ENCODE measurements at regions not wholly inside any gene's neighbourhood (a gene's known extent, or its start where the extent isn't known, plus 50 kb on each side); places are given as distances from the start of the nearest gene placed in this dataset.

DNA sequence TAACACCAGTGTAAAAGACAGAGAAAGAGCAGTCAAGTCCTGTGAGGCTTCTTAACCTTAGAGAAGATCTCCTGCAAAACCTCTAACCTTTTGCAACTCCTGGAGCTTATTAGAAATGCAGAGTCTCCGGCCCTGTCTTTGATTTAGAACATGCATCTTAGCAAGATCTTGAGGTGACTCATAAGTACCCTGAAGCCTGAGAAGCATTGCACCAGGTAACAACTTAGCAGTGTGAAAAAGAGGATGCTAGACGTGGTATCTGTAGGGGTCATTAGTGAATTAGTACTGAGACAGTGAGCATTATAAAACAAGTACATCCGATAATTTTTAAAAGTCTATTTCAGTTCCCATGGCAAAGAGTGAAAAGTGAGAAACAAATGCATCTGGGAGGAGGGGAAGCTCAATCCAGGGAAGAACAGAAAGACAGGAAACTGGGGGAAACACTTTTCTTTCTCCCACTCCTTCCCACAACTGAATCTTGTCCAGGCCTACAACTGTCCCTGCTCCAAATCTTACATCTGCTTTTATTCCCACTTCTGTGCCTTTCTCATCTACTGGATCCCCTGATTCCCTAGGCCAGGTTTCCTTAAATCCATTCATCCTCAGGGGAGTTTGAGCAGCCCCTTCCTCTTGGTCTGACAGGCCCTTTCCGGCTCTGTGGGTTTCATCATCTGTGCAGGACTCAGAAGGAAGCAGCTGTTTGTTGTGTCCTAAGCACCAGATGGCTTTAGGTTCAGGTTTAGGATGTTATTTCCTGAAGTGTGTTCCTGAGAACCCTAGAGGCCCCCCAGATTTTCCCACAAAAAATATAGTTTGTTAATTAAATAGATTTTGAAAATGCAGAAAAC, 128.1 kb upstream of the IL12A start:
- Histone ChIP-seq H3K36me3 (ENCODE audit: control insufficient read depth in 2 of 3, insufficient read depth in 3 of 3, low read length in 3 of 3) (no peaks in the 10 kb centered on the region), H3K9me3 (ENCODE audit: control insufficient read depth in 2 of 3, low read length in 3 of 3) (no peaks in the 10 kb centered on the region), H3K27me3 (ENCODE audit: control insufficient read depth in 2 of 2, insufficient read depth in 2 of 2, low read length in 2 of 2) (no peaks in the 10 kb centered on the region), H3K4me3 (ENCODE audit: low read length) (no peak overlapping the region), H3K27ac (ENCODE audit: low read depth, low read length) (no peak overlapping the region), H3K4me1 (ENCODE audit: control insufficient read depth in 2 of 2, insufficient read depth in 2 of 2, low read length in 2 of 2) (no peaks in the 10 kb centered on the region)
- Mint-ChIP-seq H3K27me3 (peaks cover 8 to 29% (median 26%) of the 10 kb centered on the region in 5 donors), H3K27ac (no peak overlapping the region), H3K4me1 (peaks cover 0 to 11% (median 4%) of the 10 kb centered on the region in 7 donors), H3K4me3 (no peak overlapping the region), H3K9me3 (no peaks in the 10 kb centered on the region), H3K36me3 (no peaks in the 10 kb centered on the region)
- POLR2A ChIA-PET = interaction anchor here (0.6 kb wide), 1 partner anchor 80 kb away, joined by 4 read pairs; no protein-coding TSS in a partner anchor
- intact Hi-C loops (cut with micrococcal nuclease) = no loop called here
- ATAC-seq (no peak), DNase-seq (no peak)
- CTCF ChIA-PET = no interaction called here

DNA sequence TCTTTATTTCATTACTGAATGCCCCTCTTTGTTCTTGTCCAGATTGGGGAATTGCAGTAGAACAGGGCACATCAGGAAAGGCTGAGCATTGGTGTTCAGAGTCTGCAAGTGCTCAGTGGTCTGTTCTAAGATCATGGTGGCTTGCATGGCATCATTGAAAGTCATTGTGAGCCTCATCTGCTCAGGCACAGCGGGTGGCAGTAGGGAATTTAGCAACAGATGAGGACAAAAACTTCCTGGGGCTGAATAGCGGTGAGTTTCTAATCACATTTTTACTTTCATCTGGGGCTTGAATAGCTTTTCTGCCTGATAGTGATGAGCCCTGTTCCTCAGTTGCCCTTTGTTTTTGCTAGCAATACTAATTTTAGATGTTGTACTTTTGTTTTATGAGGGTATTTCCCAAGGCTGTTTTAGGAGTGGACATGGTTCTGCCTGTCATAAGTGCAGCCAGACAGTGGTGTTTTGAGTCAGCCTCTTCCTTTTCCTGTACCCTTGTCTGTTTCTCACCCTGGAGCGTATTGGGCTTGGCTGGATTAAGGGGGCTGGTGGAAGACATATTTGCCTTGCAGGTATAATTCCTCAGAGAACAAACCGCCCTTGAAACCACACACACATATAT, 127.2 kb upstream of the IL12A start:
- H3K36me3 ChIP-seq (ENCODE audit: control insufficient read depth in 2 of 3, insufficient read depth in 3 of 3, low read length in 3 of 3) = no peaks in the 10 kb centered on the region
- H3K27me3 ChIP-seq (ENCODE audit: control insufficient read depth in 2 of 2, insufficient read depth in 2 of 2, low read length in 2 of 2) = no peaks in the 10 kb centered on the region
- H3K4me3 ChIP-seq (ENCODE audit: low read length) = no peak overlapping the region
- no peaks in the 10 kb centered on the region for H3K9me3 Mint-ChIP-seq
- H3K27me3 Mint-ChIP-seq = peaks cover 8 to 19% (median 19%) of the 10 kb centered on the region in 5 donors
- ATAC-seq (no peak), DNase-seq (no peak)
- H3K9me3 ChIP-seq (ENCODE audit: control insufficient read depth in 2 of 3, low read length in 3 of 3) = no peaks in the 10 kb centered on the region
- H3K4me3 Mint-ChIP-seq = no peak overlapping the region
- no peaks in the 10 kb centered on the region for H3K36me3 Mint-ChIP-seq
- intact Hi-C loops (cut with micrococcal nuclease) = no loop called here
- ChIA-PET POLR2A (no interaction called here), CTCF (no interaction called here)
- H3K27ac Mint-ChIP-seq = no peak overlapping the region
- peaks cover 0 to 11% (median 4%) of the 10 kb centered on the region in 7 donors for H3K4me1 Mint-ChIP-seq
- no peaks in the 10 kb centered on the region for H3K4me1 ChIP-seq (ENCODE audit: control insufficient read depth in 2 of 2, insufficient read depth in 2 of 2, low read length in 2 of 2)
- no peak overlapping the region for H3K27ac ChIP-seq (ENCODE audit: low read depth, low read length)

DNA sequence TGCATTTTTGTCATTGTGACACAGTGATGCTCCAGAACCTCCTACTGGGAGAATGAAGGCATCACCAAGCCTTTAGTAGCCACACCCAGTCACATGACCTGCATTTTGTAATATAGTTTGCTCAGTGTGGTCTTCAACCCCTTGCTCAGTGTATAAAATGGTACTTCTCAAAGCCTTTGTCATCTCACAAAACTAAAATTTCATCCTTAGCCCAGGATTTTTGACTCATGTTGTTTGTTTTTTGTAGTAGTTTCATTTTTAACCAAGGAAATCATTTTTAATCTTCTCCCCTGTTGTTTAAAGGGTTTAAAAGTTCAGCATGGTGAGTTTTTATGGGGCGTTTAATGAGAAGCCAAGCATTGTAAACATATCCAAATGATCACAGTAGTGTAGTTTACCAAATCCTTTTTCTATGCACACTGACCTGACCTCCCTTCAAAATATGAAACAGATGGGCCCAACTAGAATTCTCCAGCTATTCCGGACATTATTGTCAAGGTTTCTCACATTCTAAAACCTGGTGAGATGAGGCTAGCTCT, 123.5 kb upstream of the IL12A start:
- ATAC-seq = no peak
- Mint-ChIP-seq H3K36me3 (no peaks in the 10 kb centered on the region), H3K27me3 (peaks cover 0 to 11% (median 8%) of the 10 kb centered on the region in 5 donors), H3K9me3 (no peaks in the 10 kb centered on the region), H3K4me3 (no peak overlapping the region), H3K4me1 (peaks cover 0 to 11% (median 0%) of the 10 kb centered on the region in 7 donors), H3K27ac (no peak overlapping the region)
- Histone ChIP-seq H3K27ac (ENCODE audit: low read depth, low read length) (no peak overlapping the region), H3K4me3 (ENCODE audit: low read length) (no peak overlapping the region), H3K4me1 (ENCODE audit: control insufficient read depth in 2 of 2, insufficient read depth in 2 of 2, low read length in 2 of 2) (no peaks in the 10 kb centered on the region), H3K27me3 (ENCODE audit: control insufficient read depth in 2 of 2, insufficient read depth in 2 of 2, low read length in 2 of 2) (no peaks in the 10 kb centered on the region), H3K36me3 (ENCODE audit: control insufficient read depth in 2 of 3, insufficient read depth in 3 of 3, low read length in 3 of 3) (no peaks in the 10 kb centered on the region), H3K9me3 (ENCODE audit: control insufficient read depth in 2 of 3, low read length in 3 of 3) (no peaks in the 10 kb centered on the region)
- intact Hi-C loops (cut with micrococcal nuclease) = no loop called here
- ChIA-PET POLR2A (no interaction called here), CTCF (no interaction called here)
- no peak for DNase-seq

DNA sequence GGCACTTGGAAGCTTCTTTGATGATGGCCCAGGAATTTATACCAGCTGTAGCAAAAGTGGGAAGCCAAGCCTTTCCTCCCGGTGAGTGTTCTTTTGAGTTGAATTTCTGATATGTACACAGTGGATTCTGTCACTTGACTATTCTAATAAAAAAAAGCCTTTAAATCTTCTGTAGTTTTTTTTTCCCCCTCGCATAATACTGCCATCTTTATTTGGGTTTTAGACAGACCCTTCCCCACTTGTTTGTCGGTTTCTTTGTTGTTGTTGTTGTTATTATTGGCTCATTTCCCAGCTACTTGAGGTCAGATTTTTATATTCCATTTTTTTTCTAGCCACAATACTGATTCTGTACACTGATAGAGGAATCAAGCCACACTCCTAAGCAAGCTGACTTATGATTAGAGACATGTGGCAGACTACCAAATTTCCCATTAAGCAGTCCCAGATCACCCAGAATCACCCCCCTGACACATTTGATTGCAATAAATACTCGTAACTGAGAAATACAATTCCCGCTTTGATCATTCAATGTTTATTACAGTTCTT, 122.4 kb upstream of the IL12A start:
- H3K36me3 ChIP-seq (ENCODE audit: control insufficient read depth in 2 of 3, insufficient read depth in 3 of 3, low read length in 3 of 3) = no peaks in the 10 kb centered on the region
- DNase-seq (no peak), ATAC-seq (no peak)
- ChIA-PET CTCF (no interaction called here), POLR2A (no interaction called here)
- no peaks in the 10 kb centered on the region for H3K27me3 ChIP-seq (ENCODE audit: control insufficient read depth in 2 of 2, insufficient read depth in 2 of 2, low read length in 2 of 2)
- intact Hi-C loops (cut with micrococcal nuclease) = no loop called here
- H3K4me3 ChIP-seq (ENCODE audit: low read length) = no peak overlapping the region
- Mint-ChIP-seq H3K27me3 (peaks cover 0 to 9% (median 1%) of the 10 kb centered on the region in 5 donors), H3K27ac (no peak overlapping the region), H3K4me3 (no peak overlapping the region), H3K4me1 (peaks cover 0 to 8% (median 0%) of the 10 kb centered on the region in 7 donors), H3K9me3 (no peaks in the 10 kb centered on the region), H3K36me3 (no peaks in the 10 kb centered on the region)
- H3K9me3 ChIP-seq (ENCODE audit: control insufficient read depth in 2 of 3, low read length in 3 of 3) = no peaks in the 10 kb centered on the region
- H3K27ac ChIP-seq (ENCODE audit: low read depth, low read length) = no peak overlapping the region
- no peaks in the 10 kb centered on the region for H3K4me1 ChIP-seq (ENCODE audit: control insufficient read depth in 2 of 2, insufficient read depth in 2 of 2, low read length in 2 of 2)

DNA sequence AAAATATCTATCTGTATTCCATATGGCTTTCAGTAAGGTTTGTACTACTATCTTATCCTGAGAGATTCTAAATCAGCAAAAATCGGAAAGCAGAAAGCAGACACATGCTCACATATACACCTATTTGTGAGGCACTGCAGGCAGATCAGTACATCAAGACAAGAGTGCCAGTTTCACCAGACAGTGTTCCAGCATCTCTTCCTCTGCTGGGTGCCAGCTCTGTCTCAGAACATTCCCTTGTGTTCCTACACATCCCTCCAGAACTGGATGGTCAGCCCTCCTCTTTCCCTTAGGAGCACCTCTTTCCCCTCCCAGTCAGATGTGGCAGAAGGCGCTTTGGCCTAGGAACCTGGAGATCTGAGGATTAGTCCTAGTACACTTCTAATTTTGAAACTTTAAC, 121.3 kb upstream of the IL12A start:
- Mint-ChIP-seq H3K27me3 (peaks cover 0 to 6% (median 3%) of the 10 kb centered on the region in 5 donors), H3K27ac (no peak overlapping the region), H3K4me1 (no peaks in the 10 kb centered on the region), H3K4me3 (no peak overlapping the region), H3K9me3 (no peaks in the 10 kb centered on the region), H3K36me3 (no peaks in the 10 kb centered on the region)
- intact Hi-C loops (cut with micrococcal nuclease) = no loop called here
- POLR2A ChIA-PET = no interaction called here
- H3K4me1 ChIP-seq (ENCODE audit: control insufficient read depth in 2 of 2, insufficient read depth in 2 of 2, low read length in 2 of 2) = no peaks in the 10 kb centered on the region
- no peaks in the 10 kb centered on the region for H3K27me3 ChIP-seq (ENCODE audit: control insufficient read depth in 2 of 2, insufficient read depth in 2 of 2, low read length in 2 of 2)
- H3K27ac ChIP-seq (ENCODE audit: low read depth, low read length) = no peak overlapping the region
- no peaks in the 10 kb centered on the region for H3K36me3 ChIP-seq (ENCODE audit: control insufficient read depth in 2 of 3, insufficient read depth in 3 of 3, low read length in 3 of 3)
- no peak for ATAC-seq
- CTCF ChIA-PET = no interaction called here
- H3K4me3 ChIP-seq (ENCODE audit: low read length) = no peak overlapping the region
- no peaks in the 10 kb centered on the region for H3K9me3 ChIP-seq (ENCODE audit: control insufficient read depth in 2 of 3, low read length in 3 of 3)
- DNase-seq = no peak

DNA sequence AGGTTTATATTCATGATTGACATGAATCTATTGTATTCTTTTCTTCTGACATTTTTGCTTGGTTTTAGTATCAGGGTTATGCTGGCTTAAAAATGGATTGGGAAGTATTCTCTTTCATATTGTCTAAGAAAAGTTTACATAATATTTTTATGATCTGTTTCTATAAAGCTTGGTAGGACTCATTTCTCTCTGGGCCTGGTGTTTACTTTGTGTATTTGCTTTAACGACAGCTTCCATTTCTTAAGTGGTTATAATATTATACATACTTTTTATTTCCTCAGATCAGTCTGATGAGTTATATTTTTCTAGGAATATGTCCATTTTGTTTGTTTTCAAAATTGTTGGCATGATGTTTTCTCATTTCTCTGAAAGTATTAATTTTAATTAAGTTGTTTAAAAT, 117.9 kb upstream of the IL12A start:
- Histone ChIP-seq H3K36me3 (ENCODE audit: control insufficient read depth in 2 of 3, insufficient read depth in 3 of 3, low read length in 3 of 3) (no peaks in the 10 kb centered on the region), H3K4me3 (ENCODE audit: low read length) (no peak overlapping the region), H3K27me3 (ENCODE audit: control insufficient read depth in 2 of 2, insufficient read depth in 2 of 2, low read length in 2 of 2) (no peaks in the 10 kb centered on the region), H3K27ac (ENCODE audit: low read depth, low read length) (no peak overlapping the region), H3K4me1 (ENCODE audit: control insufficient read depth in 2 of 2, insufficient read depth in 2 of 2, low read length in 2 of 2) (no peaks in the 10 kb centered on the region), H3K9me3 (ENCODE audit: control insufficient read depth in 2 of 3, low read length in 3 of 3) (no peaks in the 10 kb centered on the region)
- Mint-ChIP-seq H3K27me3 (peaks cover 0 to 20% (median 14%) of the 10 kb centered on the region in 5 donors), H3K9me3 (no peaks in the 10 kb centered on the region), H3K27ac (no peak overlapping the region), H3K4me3 (no peak overlapping the region), H3K4me1 (no peaks in the 10 kb centered on the region), H3K36me3 (no peaks in the 10 kb centered on the region)
- intact Hi-C loops (cut with micrococcal nuclease) = no loop called here
- POLR2A ChIA-PET = no interaction called here
- no peak for DNase-seq
- ATAC-seq = no peak
- CTCF ChIA-PET = no interaction called here
